H1 (cell line): ENCODE measurements at regions not wholly inside any gene's neighbourhood (a gene's known extent, or its start where the extent isn't known, plus 50 kb on each side); places are given as distances from the start of the nearest gene placed in this dataset.

ENCODE experiments used
- TF ChIP-seq, protein P1 (sequence below): IDR thresholded peaks from 2 replicates; pipeline ENCODE4 v1.6.1; 2012; ENCODE audit warnings: low read length, inconsistent platforms

DNA sequence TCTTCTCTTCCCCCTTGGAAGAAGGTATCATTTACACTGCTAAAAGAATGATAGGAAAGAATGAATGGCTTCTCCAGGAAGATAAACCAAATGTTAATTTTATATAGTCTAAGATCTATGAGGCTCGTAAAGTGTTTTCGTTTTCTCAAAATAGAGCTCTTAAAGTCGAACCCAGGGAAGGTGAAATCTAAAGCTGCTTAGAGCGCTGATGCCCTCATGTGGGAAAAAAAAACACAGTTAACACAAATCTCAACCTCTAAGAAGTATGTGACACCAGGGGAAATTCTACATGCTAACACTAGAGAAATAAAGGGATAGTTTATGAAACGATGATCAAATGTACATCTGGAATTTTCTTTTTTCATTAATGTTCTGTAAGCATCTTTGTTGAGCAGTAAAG, 257.9 kb downstream of the RASEF start (continued):
- TF ChIP-seq, protein P1, sequence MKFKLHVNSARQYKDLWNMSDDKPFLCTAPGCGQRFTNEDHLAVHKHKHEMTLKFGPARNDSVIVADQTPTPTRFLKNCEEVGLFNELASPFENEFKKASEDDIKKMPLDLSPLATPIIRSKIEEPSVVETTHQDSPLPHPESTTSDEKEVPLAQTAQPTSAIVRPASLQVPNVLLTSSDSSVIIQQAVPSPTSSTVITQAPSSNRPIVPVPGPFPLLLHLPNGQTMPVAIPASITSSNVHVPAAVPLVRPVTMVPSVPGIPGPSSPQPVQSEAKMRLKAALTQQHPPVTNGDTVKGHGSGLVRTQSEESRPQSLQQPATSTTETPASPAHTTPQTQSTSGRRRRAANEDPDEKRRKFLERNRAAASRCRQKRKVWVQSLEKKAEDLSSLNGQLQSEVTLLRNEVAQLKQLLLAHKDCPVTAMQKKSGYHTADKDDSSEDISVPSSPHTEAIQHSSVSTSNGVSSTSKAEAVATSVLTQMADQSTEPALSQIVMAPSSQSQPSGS = no peak
